T1000 (cell line): ENCODE measurements at regions not wholly inside any gene's neighbourhood (a gene's known extent, or its start where the extent isn't known, plus 50 kb on each side); places are given as distances from the start of the nearest gene placed in this dataset.

Experiments used
- DNase-seq: peaks from one replicate; lab custom pipeline; 2025; ENCODE audit warnings: mixed read lengths; lab: John Stamatoyannopoulos, UW

DNA sequence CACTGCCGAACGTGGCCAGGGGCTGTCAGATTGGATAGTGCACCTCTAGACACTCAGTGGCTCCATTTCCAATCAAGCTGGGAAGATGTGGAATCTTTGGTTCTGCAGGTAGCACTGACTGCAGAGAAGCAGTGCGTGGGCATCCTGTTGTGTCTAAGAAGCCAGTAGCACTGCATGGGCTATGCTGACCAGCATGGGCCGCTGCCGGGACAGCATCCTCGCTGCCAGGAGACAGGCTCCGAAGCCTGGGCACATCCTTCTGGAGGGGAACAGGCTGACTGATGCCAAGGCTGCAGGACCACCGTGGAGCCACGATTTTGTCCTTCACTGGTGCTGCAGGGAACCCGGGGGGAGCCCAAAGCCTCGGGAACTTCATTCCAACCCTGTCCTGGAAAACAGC is 649.4 kb downstream of the NPHP4 start:
- no peak for DNase-seq

DNA sequence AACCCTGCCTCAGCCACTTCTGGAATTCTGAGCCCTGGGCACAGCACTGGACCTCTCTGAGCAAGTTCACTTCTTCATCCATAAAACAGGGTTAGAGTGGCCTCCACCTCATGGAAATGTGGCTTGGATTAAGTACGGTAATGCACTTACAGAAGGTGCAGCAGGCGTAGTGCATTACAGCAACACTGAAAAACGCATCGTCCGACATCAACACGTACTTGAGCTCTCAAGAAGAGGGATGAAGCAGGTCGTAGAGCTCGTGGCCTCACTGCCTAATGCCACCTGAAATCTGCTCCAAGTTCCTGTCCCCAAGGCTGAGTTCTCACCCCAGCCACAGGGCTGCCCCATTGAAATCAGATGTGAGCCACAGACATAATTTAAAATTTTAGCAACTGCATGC is 650.1 kb downstream of the NPHP4 start:
- DNase-seq = no peak

DNA sequence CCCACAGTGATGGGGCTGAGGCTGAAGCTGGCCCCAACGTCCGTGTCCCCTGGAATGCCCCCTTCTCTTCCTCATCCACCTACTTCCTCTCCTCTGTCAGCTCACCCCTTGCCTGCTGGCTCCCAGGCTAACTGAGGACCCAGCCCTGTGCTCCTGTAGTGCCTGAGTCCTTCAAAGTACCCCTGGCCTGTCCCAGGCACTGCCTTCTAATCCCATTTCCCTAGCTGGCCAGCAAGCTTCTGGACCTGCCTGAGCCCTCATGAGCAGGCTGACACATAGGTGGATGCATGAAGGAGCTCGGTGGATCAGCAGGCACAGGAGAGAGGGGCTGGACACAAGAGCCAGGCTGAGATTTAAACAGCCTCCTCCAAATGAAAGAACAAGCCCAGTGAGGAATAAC is 650.8 kb downstream of the NPHP4 start:
- no peak for DNase-seq

DNA sequence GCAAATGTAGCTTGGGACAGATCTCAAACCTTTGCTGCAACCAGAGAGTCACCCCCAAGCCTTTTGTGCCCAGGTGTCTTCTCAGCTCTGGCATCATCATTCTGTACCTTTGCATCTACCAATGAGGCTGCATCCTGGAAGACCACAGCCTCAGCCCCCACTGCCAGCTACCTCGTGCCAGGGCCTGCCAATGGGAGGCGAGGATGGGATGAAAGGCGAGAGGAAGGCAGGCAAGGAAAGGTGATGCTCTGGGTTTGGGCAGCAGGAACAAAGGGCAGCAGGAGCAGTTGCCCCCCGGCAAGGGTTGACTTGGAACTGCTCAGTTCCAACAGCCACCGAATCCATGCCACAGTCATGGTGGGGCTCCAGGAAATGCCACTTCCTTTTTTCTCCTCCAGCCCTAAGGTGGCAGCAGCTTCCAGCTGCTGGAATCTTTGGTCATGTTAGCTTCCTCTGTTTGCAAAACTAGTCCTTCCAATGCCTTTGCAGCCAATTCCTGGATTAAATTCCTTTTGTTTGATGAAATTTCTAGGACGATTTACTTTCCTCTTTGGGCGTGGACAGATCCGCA is 651.6 kb downstream of the NPHP4 start:
- DNase-seq = no peak

DNA sequence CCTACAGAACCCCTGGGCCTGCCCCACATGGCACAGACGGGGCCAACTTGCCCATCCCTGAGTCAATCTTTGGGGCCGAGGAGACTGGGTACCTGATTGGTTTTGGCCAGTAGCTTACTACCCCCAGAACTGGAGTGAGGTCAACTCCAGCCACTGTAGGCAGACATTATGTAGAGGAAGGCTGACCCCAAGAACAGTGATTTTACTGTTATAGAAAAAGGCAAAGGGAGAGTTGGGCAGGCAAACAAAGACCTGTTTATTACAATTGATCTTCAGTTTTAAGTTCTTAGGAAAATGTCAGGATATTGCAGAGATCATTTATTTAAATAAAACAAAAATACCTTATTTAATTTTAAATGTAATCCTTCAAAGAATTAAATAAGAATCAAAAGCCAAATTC is 653.8 kb downstream of the NPHP4 start:
- no peak for DNase-seq

DNA sequence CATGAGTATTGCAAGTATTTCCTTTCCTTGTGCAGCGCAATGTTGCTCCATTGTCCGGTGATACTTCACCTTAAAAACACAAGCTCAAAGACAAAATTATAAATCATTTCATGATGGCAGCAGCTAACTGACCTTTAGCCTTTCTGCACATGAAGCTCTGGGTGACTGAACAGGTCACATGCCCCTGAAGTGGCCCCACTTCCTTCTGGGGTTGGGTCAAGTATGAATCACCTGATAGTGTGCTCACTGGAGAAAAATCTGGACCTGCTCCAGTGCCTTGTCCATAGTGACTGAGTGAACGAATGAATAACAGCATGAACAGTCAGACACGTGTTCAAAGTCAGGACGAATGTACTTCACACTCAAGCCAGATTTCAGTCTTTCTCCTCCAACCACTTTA is 658.9 kb downstream of the NPHP4 start:
- DNase-seq = no peak

DNA sequence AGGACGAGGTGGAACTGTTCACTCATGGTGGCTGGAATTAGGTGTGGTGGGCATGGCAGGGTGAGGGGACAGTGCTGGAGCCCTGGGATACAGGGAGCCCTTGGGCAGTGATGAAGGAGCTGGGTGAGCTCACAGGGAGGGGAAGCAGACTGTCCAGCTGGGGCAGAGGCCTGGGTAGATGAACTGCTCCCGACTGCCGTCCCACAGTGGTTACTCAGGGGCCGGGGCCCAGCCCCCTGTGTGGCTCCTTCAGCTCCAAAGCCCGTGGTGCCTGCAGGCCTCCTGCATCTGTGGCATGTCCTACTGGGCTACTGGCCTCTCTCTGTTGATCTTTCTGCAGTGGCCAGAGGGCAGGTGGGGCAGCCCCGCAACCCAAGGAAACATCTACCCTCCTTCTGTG is 661.1 kb downstream of the NPHP4 start:
- no peak for DNase-seq

DNA sequence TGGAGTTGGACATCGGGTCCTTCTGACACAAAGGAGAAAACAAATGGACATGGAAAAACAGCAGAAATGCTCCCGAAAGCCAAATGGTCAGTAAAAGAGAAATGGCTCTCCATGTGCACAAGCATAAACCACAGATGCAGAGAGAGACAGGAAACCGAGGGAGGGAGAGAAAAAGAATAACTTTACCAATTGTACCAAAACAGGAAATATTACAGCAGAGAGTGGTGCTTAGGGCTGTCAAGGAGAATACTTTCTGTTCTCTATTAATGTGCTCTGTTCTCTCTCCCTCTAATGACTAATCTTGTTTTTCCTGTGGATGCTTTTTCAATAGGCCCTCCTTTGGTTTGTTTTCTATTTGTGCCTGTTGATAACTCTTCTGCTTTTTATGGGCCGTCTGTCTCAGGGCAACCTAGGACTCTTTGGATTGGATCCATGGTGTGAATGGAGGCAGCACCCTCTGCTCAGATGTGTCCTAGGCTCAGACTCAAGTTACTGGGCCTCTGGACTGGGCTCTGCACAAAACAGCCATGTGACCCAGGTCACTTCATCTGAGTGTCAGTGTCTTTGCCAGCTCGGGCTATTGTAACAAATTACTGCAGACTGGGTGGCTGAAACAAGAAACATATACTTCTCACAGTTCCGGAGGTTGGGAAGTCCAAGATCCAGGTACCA is 663.0 kb downstream of the NPHP4 start:
- DNase-seq = no peak

DNA sequence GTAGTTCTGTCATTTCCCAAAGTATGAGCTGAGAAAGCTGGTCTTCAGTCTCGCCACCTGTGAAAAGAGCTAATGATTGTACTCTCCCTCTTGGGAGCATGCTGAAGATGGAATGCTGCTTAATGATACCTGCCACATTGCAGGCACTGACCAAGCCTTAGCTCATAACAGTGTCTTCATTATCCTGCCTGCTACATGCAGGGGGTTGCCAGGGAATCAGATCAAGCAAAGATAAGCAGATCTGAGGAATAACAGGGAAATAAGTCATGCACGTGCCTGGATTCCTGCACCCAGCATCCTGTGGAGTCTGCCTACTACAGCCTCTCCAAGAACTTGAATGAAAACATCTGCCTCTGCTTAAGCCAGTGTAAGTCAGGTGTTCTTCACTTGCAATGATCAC is 667.3 kb downstream of the NPHP4 start:
- DNase-seq = no peak

DNA sequence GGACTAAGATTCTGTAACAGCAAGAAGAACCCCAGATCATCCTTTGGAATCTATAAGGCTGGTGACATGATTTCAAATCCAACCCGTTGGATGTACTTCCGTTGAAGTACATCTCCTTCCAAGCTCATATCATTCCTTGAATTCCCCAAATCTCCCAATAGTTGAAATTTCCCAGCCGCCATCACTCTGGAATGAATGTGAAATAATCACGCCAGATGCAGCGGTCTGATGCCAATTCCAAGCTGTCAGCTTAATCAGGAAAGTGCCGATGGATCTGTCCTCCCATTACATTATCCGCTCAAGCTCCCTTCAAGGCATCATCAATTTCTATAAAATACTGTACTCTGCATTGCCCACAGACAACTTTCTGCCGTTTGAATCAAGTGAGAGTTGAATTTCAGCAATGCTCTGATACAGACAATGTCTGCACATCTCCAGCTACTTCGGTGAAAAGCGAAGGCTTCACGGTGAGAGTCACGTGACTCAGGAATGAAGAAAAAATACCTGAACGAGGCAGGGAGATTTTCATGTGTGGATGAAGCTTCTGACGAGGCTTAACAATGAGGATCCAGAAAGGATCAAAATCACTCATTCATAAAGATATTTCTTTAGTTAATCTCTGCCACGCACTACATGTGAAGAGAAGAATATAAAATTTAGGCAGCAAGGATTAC is 663.9 kb downstream of the AJAP1 start:
- DNase-seq = no peak

DNA sequence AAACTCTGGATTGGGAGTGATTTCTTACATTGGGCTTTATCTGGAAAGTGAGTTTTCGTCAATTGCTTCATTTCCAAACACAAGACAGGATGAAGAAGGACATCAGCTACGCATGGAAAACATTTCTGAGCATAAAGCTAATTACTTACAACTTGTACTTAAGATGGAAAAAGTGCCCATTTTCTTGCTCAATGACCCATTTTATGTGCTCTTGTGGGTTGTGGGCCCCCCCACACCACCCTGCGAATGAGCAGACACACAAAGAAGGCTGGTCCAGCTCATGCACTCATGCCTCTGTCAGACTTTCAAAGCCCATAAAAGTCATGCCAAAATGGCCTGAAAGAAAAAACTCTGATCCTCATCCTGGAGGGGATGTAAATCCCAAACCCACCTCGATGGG is 663.0 kb downstream of the AJAP1 start:
- DNase-seq = no peak

DNA sequence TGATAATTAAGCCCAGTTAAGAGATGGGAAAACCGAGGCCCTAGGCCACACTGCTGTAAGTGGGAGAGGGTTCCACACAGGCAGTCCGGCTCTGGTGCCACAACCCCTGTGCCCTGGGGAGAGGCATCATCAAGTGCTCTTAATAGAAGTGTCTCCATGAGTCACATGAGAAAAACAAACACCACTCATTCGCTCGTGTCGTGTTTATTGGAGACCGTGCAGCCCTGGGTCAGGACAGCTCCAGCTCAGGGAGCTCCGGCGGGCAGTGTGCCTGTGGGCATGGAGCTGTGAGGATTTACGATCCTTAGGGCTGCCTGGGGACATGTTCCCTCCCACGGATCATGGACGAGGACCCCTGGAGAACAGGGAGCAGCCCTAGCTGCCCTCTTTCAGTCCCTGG is 658.5 kb downstream of the AJAP1 start:
- DNase-seq = no peak

DNA sequence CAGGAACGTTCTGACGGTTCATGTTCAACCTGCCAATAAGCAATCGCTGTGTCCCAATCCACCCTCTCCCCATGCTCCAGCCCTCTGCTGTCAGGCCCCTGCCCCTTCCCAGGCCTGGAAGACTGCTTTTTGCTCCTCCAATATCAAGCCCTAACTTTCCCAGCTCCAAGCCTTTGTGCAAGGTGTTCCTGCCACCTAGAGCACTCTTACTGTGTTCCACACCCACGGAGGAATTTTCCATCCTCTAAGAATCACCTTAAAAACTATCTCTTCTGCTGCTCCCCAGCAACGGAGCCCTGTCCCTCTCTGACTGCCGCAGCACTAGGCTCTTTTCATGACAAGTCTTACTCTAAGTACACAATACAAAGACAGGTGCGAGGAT is 657.9 kb downstream of the AJAP1 start:
- no peak for DNase-seq

DNA sequence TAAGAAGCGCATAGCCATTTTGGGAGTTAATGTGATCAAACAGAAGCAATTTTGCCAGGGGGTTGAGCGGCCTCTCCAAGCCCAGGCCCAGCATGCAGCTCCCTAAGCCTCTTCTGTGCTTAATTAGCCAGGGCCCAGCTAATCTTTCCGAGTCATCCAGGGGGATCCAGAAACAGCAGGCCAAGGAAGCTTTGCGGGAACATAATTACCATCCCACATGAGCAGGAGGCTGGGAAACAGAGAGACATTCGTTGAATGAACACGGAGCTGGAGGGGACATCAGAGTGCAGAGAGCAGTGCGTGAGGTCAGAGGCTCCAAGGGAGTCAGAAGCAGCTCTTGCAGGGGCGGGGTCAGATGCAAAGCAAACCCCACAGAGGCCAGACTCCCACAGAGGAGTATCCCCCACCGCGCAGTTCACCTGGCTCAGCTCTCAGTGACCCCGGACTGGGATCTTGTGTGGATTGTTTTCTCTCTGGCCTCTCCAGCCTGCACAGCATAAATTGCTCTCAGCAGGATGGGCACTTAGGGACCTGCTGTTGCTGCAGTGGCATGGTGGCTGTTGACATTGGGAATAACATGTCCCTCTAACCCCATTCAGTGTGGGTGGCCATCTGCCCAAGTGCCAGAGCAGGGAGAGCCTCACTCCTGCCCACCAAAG is 657.4 kb downstream of the AJAP1 start:
- DNase-seq = no peak

DNA sequence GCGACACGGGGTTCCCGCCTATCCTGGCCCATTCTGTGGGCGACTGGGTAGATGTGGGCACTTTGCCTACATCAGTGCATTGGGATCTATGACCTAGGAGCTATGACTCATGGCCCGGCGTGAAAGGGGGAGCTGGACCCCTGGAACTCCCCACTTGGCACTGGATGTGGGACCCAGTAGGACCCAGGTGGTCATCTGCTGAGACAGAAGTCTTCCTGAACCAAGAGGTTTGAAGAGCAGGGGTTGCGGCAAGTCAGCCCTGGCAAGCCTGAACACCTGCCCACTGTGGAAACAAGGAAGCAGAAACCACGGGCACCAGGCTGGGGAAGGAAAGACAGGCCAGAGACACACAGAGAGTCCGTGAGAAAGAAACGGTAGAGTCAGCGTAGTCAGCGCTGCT is 656.7 kb downstream of the AJAP1 start:
- no peak for DNase-seq

DNA sequence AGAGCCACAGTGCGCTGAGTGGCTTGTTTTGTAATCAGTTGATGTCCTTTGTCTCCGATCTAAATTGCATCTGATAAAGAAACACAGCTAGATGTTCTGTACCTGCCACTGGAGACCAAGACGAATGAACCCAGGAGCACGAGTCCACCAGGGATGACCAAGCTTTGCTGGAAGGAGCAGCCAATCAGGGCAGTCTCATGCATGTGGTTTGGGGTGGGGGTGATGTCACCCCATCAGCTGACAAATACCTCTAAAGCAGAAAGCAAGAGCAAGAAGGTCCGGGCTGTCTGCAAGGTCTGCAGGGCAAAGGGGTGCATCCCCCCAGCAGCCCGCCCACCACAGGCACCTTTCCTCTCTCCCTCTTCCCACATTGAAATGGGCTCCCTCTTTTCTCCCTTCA is 653.8 kb downstream of the AJAP1 start:
- DNase-seq = no peak

DNA sequence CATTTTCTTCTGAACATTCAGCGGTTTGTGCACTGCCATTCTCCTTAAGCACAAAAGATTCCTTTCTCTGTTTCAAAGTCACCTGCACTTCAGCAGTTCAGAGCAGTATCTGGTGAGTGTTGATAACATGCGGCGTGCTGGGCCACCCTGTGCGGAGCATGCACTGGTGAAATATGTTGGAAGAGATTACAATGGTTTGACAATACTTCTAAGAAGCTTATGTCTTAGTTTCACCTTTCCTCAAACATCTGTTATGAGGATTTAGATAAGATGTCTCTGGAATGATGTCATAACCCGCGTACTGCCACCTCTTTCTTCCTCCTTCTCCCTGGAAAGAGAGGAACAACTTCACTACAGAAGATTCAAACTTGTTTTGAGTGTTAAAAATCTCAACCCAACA is 650.3 kb downstream of the AJAP1 start:
- DNase-seq = no peak

DNA sequence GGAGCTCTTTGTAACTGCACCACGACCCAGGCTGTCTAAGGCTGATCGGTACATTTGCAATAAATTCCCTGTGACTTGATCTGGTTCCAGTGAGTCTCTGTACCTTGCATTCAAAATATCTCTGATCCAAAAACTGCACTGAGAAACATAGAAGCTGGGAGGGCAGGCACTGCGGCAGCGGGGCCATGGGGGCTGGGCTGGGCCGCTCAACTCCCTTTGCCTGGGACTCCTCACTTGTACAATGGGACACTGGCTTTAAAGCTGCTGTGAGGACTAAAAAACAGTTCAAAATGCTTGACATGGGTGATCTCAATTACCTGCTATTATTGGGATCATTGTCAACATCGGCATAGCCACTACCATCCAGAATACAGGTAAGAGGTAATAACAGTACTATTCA is 644.0 kb downstream of the AJAP1 start:
- DNase-seq = no peak

DNA sequence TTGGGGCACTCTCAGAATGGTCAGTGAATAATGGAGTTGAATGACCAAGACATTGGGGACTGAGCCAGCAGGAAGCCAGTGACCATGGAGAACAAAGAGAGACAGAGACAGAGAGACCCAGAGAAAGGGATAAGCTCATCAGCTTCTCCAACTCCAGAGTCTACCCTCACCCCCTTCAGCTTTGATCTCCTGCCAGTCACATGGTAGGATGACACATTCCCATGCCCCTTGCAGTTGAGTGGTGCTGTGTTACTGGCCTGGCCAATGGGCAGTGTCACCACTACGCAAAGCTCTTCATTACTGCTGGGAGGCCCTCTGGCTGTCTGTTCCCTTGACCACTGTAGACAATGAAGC is 643.5 kb downstream of the AJAP1 start:
- no peak for DNase-seq

DNA sequence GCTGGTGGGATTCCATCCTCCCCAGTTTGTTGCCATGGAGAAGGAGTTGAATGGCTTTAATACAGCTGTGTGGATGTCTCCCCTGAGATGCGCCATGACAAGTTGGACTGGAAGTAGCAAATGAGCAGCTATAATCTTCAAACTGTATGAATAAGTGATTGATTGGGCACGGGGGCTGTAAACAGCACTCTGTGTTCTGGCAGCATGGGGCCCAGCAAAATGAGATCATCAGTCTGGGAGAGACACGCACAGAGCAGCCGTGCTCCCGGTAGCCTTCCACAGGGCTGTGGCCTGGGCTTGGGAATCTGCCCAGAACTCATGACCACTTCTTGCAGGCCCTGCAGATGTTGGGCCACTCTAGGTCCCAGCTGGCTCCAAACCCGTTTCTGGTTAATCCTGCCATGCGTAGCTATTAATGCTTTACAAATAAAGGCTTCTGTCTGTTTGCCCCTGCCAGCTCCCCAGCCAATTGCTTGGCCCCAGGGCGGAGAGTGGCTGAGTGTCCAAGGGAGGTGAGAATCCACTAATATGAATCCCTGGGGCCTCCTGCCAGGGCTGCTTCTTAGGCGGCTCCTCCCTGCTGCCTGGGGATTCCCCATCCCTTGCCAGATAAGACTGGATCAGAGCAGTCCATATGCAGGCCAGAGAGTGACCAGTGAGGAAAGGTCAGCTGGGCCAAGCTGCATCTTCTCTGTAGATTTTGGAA is 642.9 kb downstream of the AJAP1 start:
- DNase-seq = no peak

DNA sequence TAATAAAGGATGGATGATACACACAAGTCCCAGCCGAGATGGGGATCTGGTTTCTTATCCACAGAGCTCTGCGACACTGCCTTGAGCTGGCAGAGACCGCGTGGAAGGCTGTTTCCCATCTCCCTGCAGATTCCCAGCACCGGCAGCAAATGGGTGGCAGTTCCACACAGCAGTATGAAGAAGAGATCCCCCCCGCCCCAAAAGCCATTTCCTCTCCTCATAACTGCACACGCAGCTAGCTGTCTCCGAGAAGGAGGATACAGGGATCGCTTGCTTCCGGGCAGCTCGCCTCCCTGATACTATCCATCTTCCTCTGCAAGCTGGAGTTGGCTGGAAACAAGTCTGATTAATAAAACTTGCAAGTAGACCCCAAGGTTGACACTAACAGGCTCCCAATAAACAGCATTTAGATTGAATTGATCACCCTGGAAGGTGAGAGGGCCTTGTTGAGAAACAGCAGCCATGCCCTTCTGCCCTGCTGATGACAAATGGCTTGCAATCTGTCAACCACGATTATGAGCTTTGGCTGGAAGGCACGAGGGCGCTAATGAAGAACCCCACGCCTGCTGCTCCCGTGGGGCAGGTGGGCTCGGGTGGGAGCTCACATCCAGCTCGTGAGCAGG is 642.3 kb downstream of the AJAP1 start:
- DNase-seq = no peak

DNA sequence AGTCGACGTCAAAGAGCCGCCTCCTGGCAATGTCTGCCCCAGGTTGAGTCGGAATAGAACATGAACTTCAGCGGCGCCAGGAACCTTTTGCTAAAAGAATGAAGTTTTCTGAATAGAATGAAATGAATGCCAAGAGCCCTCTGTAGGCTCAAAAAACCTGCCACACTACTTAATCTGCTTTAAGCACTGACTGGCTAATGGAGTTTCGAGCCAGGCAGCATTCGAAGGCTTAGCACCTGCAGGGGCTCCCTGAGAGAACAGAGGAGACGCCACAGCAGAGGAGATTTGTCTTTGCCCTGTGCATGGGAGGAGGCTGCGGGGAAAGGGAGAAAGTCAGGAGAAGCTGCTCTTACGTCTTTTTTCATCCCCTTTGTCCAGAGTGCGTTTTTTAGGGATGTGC is 641.7 kb downstream of the AJAP1 start:
- no peak for DNase-seq
